ENCODE measurements at regions not wholly inside any gene's neighbourhood (a gene's known extent, or its start where the extent isn't known, plus 50 kb on each side); places are given as distances from the start of the nearest gene placed in this dataset.

- Histone ChIP-seq H3K27ac (replicated peaks) (no peak overlapping the region), H3K4me3 (no peak overlapping the region), H3K36me3 (no peaks in the 10 kb centered on the region), H3K4me1 (peaks cover under 1% of the 10 kb centered on the region), H3K27me3 (ENCODE audit: low read depth) (no peaks in the 10 kb centered on the region), H3K9me3 (replicated peaks) (no peaks in the 10 kb centered on the region)
- intact Hi-C loops (cut with micrococcal nuclease): no loop called here
- DNase-seq: no peak
- no peak for TF ChIP-seq CTCF (IDR thresholded peaks at IDR 0.05; ENCODE audit: borderline replicate concordance)
Measured at GRCh38 chr15:81485806-81486205, 111.8 kb upstream of the TMC3 start.

- DNase-seq: no peak
- H3K36me3 ChIP-seq: no peaks in the 10 kb centered on the region
- H3K27me3 ChIP-seq (ENCODE audit: low read depth): no peaks in the 10 kb centered on the region
- H3K27ac ChIP-seq (replicated peaks): no peak overlapping the region
- H3K4me1 ChIP-seq: peaks cover 6% of the 10 kb centered on the region
- no peak for TF ChIP-seq CTCF (IDR thresholded peaks at IDR 0.05; ENCODE audit: borderline replicate concordance)
- no peak overlapping the region for H3K4me3 ChIP-seq
- intact Hi-C loops (cut with micrococcal nuclease): loop anchor here (5.0 kb wide), 1 partner anchor 653 kb away; no protein-coding TSS in a partner anchor
- H3K9me3 ChIP-seq (replicated peaks): no peaks in the 10 kb centered on the region
Measured at GRCh38 chr15:81484086-81484955, 110.3 kb upstream of the TMC3 start.

- H3K36me3 ChIP-seq: no peaks in the 10 kb centered on the region
- H3K27ac ChIP-seq (replicated peaks): no peak overlapping the region
- H3K4me1 ChIP-seq: peaks cover 6% of the 10 kb centered on the region
- intact Hi-C loops (cut with micrococcal nuclease): loop anchor here (5.0 kb wide), 1 partner anchor 654 kb away; no protein-coding TSS in a partner anchor
- no peaks in the 10 kb centered on the region for H3K27me3 ChIP-seq (ENCODE audit: low read depth)
- no peaks in the 10 kb centered on the region for H3K9me3 ChIP-seq (replicated peaks)
- TF ChIP-seq CTCF (IDR thresholded peaks at IDR 0.05; ENCODE audit: borderline replicate concordance): no peak
- H3K4me3 ChIP-seq: no peak overlapping the region
- no peak for DNase-seq
Measured at GRCh38 chr15:81483496-81483895, 109.5 kb upstream of the TMC3 start.

- H3K4me1 ChIP-seq: peaks cover 6% of the 10 kb centered on the region
- no peak overlapping the region for H3K4me3 ChIP-seq
- intact Hi-C loops (cut with micrococcal nuclease): loop anchor here (5.0 kb wide), 1 partner anchor 656 kb away; no protein-coding TSS in a partner anchor
- H3K36me3 ChIP-seq: no peaks in the 10 kb centered on the region
- DNase-seq: no peak
- H3K27ac ChIP-seq (replicated peaks): no peak overlapping the region
- no peak for TF ChIP-seq CTCF (IDR thresholded peaks at IDR 0.05; ENCODE audit: borderline replicate concordance)
- no peaks in the 10 kb centered on the region for H3K27me3 ChIP-seq (ENCODE audit: low read depth)
- H3K9me3 ChIP-seq (replicated peaks): no peaks in the 10 kb centered on the region
Measured at GRCh38 chr15:81481346-81481745, 107.3 kb upstream of the TMC3 start.

DNA sequence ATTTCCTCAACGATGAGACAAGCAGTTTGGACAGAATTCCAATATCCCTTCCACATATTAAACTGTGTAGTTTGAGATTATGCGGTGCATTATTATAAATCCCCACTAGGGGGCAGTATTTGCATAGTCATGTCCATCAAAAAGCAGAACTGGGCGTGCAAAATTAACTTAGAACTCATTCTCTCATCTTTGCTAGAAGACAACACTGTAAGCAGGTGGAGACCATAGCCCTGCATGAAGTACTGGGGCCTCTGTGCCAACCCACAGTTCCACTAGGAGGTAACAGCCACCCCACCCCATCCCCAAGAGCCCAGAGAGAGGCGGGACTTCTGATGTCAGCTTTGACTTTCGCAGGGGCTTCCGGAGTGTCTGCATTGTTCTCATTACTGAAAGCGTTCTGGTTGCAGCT is 106.6 kb upstream of the TMC3 start:
- Histone ChIP-seq H3K4me3 (no peak overlapping the region), H3K27ac (replicated peaks) (no peak overlapping the region), H3K36me3 (no peaks in the 10 kb centered on the region), H3K4me1 (peaks cover 6% of the 10 kb centered on the region), H3K27me3 (ENCODE audit: low read depth) (no peaks in the 10 kb centered on the region), H3K9me3 (replicated peaks) (no peaks in the 10 kb centered on the region)
- TF ChIP-seq CTCF (IDR thresholded peaks at IDR 0.05; ENCODE audit: borderline replicate concordance): peak; percentile 87
- intact Hi-C loops (cut with micrococcal nuclease): loop anchor here (5.0 kb wide), 1 partner anchor 657 kb away; no protein-coding TSS in a partner anchor
- DNase-seq: no peak
